Activated CD4-positive, alpha-beta T cell treated with anti-CD3 and anti-CD28 coated beads, Interleukin-10, Interleukin-2, amounts not matched to agents 100 ng/mL and 50 ng/mL, durations not matched to agents 16 hours and 8 hours (primary cell): ENCODE measurements at regions not wholly inside any gene's neighbourhood (a gene's known extent, or its start where the extent isn't known, plus 50 kb on each side); places are given as distances from the start of the nearest gene placed in this dataset.
"Not testable (repeated sequence)": the region's sequence is repeated elsewhere in the genome, so short reads cannot be mapped to it uniquely, and the experiment has no call there.

ENCODE experiments used
- DNase-seq: peaks from one replicate; pipeline ENCODE4 v3.0.0-alpha.2; 2020

GRCh38 chr6:88499436-88499835, 333.3 kb upstream of the CNR1 start:
- DNase-seq, result no peak

GRCh38 chr6:88497403-88497802, 331.3 kb upstream of the CNR1 start:
- DNase-seq, result not testable (repeated sequence)

DNA sequence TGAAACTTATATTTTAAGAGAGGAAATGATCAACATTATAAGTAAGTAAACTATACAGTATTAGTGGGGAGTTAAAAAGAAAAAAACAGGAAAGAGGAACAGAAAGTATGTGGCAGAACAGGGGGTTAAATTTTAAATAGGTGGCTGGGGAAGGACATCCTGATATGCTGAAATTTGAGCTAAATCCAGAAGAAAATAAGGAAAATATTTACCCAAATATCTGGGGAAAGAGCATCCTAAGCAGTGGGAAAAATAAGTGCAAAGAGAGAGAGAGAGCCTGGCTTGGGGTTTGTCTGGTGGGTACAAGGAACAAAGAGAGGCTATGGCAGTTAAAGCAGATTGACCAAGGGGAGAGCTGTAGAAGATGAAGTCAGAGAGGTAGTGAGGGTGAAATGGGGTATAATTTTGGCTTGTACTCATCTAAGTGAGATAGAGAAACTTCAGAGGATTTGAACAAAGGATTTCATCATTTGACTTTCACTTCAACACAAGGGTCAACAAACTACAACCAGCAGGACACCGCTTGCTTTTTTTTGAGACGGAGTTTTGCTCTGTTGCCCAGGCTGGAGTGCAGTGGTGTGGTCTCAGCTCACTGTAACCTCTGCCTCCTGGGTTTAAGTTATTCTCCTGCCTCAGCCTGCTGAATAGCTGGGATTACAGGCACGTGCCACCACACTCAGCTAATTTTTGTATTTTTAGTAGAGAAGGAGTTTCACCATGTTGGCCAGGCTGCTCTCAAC, 328.4 kb upstream of the CNR1 start:
- DNase-seq, result no peak

- DNase-seq, result no peak
These were observed 327.6 kb upstream of the CNR1 start for GRCh38 chr6:88493717-88494116.

GRCh38 chr6:88492824-88493223, 326.7 kb upstream of the CNR1 start:
- DNase-seq, result no peak

GRCh38 chr6:88492241-88492640, 326.1 kb upstream of the CNR1 start:
- no peak for DNase-seq

DNA sequence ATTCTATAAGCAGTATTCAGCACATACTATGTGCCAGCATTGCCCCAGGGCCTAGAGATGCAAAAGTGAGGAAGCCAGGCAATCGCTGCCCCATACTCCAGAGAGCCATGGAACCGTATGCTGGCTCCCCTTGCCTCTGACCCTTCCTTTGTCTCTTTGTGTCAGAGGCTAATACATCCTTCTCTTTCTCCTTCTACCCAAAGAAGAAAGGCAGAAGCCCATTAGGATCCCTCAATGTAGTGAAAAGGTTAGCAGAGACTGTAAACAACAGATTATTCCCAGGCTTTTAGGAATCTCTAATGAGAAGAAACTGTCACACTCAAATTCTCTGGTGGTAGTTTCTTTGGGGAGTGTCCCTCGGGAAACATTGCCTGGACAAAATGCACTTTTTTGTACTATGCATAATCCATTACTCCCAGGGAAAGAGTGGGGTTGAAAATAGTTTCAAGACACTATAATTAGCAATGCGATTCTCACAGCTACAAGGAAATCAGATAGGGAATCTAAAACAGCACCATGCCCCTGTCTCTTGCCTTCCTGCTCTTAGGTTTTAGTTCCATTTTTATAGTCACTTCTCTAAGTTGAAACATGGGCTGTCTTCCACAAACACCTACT, 325.2 kb upstream of the CNR1 start:
- no peak for DNase-seq

GRCh38 chr6:88490908-88491264, 324.7 kb upstream of the CNR1 start:
- no peak for DNase-seq

DNA sequence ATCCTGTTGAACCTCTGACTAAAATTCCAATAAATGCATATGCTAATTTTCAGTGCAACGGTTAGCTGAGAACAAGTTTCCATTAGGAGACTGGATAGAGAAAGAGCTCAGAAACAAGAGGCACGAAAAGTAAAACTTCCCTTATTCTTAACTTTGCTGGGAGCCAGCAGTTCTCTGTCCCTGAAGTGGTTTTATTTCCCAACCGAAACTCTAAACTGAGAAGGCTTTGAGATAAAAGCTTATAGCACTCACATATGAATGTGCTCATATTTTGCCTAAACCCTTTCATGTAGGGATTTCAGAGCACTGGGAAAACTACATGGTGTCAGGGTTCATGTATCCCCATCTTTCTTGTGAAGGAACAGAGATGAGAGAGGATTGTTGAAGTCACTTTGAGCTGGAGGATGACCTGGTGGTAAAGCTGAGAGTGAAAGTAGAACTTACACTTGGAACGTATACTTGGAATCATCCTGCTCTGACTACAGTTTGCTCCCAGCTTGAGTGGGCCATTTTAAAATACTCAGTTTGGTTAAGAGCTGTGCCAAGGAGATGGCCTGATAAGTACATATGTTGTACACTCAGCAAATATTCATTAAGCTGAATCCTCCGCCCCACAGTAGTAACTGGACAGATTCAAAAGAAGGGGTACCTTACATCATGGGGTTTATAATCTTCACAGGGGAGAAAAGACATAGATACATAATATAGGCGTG, 324.2 kb upstream of the CNR1 start:
- DNase-seq, result no peak

- no peak for DNase-seq
These were observed 317.3 kb upstream of the CNR1 start for GRCh38 chr6:88483424-88483823.

- DNase-seq, result no peak
These were observed 316.3 kb upstream of the CNR1 start for GRCh38 chr6:88482465-88482864.

DNA sequence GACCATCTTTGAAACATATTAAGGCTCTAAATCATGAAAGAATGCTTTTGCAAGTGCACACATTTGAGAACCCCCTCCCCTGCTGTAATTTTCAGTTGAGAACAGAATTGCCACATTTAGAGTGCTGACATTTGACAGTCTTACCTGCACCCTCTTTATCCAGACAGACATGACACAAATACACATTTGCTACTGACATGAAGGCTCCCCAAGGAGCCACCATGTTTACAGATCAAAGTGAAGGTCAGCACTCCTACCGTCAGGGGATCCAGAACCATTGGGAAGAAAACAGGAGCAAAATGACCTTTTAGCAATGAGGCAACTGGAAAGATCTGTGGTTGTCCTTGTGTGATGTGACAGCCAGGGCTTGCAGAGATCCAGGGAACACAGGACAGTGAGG, 315.4 kb upstream of the CNR1 start:
- DNase-seq, result no peak

DNA sequence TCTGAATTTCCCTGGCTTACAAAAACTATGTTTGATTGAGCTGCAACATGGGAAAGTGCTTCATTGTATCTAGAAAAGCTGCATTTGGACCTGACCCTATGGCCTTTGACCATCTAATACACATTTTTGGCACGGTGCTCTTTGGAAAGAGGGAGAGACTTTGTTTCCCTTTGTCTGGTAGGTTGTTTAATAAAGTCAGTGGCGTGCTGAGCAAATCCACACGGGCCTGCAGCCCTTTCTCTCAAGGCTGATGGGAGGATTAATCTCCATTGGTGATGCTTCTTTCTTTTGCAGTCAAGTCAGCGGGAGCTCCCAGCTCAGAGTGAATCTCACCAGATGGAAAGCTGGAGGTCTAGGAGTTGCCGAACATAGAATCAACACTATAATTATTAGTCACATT, 314.7 kb upstream of the CNR1 start:
- no peak for DNase-seq

GRCh38 chr6:88477413-88477812, 311.3 kb upstream of the CNR1 start:
- DNase-seq, result no peak

DNA sequence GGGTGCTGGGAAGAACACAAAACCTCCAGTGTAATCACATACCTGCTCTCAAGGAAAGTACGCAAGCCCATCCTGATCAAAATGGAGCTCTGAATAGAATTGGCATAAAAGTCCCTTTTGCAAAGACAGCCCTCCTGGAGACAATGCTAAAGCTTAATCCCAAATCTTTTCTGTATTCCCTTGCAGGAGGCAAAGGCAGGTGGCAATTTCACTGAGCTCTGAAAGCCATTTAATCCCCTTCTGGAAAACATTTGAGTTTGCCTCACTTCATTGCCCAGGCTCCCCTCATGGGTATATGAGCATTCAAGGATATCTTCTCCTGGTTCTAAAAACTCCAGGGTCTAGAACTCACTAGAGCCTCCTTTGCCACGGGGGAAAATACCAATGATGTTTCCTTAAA, 310.2 kb upstream of the CNR1 start:
- DNase-seq, result no peak

DNA sequence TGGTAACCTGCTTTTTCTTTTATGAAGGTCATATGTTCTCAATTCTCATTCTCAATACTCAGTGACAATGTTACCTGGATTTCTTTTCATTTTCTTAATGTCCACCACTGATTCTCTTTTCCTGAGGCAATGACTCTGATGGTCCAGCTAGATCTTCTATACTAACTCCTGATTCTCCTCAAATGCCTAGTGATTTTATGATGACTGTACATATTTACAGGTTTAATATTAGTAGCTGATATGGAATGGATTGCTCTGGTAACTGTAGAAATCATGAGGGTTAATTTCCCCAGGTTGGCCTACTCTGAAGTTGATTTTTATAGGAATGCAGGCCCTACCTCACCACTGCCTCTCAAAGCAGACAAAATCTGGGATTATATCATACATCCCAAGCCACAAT, 308.6 kb upstream of the CNR1 start:
- no peak for DNase-seq

DNA sequence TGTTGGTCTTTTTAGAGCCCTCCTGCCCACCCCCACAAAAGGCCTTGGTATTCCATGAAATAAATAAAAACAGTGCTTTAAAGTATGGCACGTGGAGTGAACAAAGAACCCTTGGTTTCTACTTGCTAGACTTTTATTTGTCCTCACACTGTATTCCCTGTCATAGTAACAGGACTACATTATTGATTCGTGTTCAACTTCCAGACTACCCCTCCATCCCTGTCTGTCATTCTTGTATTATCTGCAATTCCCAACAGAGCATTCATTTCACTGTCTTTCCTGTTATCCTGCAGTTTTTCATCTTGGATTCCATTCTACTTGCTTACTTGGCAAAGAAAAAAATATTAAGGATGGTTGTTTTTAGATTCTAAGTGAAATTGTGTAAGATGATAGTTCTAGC, 307.4 kb upstream of the CNR1 start:
- DNase-seq, result no peak

- DNase-seq, result no peak
These were observed 306.8 kb upstream of the CNR1 start for GRCh38 chr6:88472851-88473525.

GRCh38 chr6:88459643-88460042, 293.5 kb upstream of the CNR1 start:
- DNase-seq, result no peak

DNA sequence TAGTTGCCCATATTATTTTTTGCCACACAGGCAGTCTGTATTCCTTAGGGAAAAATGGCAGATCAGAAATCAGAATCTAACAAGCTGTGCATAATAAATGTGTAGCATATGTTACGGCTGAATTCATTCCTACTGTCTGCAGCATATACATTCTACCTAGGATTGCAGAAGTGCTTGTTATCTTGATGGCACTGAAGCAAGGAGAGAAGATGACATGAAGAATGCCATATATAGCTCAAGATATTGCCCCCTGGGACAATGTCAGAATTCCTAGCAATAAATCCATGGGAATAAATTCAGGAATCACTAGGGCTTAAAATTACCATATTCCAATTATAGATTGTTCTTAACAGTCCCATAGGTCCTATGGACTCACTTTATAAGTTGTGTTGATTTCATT, 293.0 kb upstream of the CNR1 start:
- no peak for DNase-seq

- DNase-seq, result no peak
These were observed 292.5 kb upstream of the CNR1 start for GRCh38 chr6:88458662-88459061.

DNA sequence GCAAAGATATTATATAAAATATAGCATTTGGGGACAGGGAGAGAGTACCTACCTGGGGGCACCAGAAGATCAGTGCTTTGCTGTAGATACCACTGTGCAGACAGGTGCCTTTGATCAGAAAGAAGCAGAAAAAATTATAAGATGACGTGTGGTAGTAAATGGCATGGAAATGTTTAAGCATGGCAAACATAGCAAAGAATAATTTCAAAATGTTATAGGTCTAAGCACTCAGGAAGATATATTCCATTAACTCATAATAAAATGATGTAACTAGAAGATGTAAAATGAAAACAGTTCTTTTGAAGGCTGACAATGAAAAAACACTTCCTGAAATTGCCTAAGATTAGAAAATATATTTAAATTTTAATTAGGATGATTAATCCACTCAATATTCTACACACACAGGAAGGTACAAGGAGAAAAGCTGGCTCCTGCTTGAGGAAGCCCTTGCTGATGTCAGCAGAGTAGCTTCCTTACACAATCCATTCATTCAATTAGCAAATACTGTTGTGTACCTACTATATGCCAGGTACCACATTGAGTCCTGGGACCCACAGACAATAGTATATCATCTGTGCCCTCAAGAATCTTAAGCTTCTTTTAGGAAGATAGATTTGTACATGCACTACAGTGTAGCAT, 290.2 kb upstream of the CNR1 start:
- DNase-seq, result no peak

DNA sequence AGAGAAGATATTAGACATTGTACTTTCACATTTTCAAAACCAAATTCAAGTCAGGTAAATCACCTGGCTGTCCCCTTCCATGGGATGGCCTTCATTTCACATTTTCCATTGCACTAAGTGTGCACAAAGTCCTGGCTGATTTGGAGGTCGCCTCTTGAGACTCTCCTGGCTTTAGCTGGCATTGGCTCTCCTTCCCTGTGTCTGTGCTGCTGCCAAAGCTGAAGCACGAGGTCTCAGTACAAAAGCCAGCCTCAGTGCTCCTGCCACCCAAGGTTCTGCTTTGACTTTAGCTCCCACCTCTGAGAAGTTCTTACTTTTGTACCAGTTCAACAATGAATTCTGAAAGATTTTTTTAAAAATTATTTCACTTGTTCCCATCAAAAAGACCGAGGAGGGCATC, 289.2 kb upstream of the CNR1 start:
- no peak for DNase-seq
